SU-DHL-6 (cell line): ENCODE measurements at regions not wholly inside any gene's neighbourhood (a gene's known extent, or its start where the extent isn't known, plus 50 kb on each side); places are given as distances from the start of the nearest gene placed in this dataset.

Source experiments
- H2AFZ ChIP-seq: fragments of 200-600 bp; sonication (generic); 2 replicates; pipeline ENCODE4 v1.6.1; 2014; ENCODE audit warnings: low read depth, mild to moderate bottlenecking, moderate library complexity, mixed read lengths, antibody characterized with exemption, low read length; ENCODE audit not compliant: severe bottlenecking
- H3F3A ChIP-seq: fragments of 200-600 bp; shearing (Covaris generic); 2 replicates; pipeline ENCODE4 v1.6.0; 2016; ENCODE audit warnings: antibody characterized with exemption, mild to moderate bottlenecking; ENCODE audit not compliant: insufficient read depth
- H3K27ac ChIP-seq: fragments of 200-600 bp; sonication (generic); 2 replicates; pipeline ENCODE4 v1.5.1; 2016; ENCODE audit warnings: low read depth, mild to moderate bottlenecking, low read length, moderate library complexity, mixed read lengths
- H3K27me3 ChIP-seq: fragments of 200-600 bp; sonication (generic), shearing (Covaris generic); 2 replicates; pipeline ENCODE4 v1.6.0; 2014; ENCODE audit warnings: mild to moderate bottlenecking, low read length
- H3K36me3 ChIP-seq: fragments of 200-600 bp; sonication (generic); 2 replicates; pipeline ENCODE4 v1.6.1; 2014; ENCODE audit warnings: mild to moderate bottlenecking, low read length, mixed read lengths
- H3K4me2 ChIP-seq: fragments of 300-600, 200-600 bp; shearing (Covaris generic), sonication (generic); 2 replicates; pipeline ENCODE4 v1.6.0; 2014; ENCODE audit warnings: low read length, low read depth, mild to moderate bottlenecking; ENCODE audit not compliant: poor library complexity, severe bottlenecking
- H3K4me3 ChIP-seq: fragments of 200-600 bp; sonication (generic); 2 replicates; pipeline ENCODE4 v1.5.1; 2014; ENCODE audit warnings: antibody characterized with exemption, low read length, mild to moderate bottlenecking, mixed read lengths; ENCODE audit not compliant: insufficient read depth, poor library complexity, severe bottlenecking
- H3K79me2 ChIP-seq: fragments of 200-600 bp; sonication (generic); 2 replicates; pipeline ENCODE4 v1.6.1; 2014; ENCODE audit warnings: mild to moderate bottlenecking, low read length, moderate library complexity; ENCODE audit not compliant: insufficient read depth
- H3K9ac ChIP-seq: fragments of 200-600 bp; sonication (generic); 2 replicates; pipeline ENCODE4 v1.7.0; 2014; ENCODE audit warnings: mild to moderate bottlenecking, low read length
- H3K9me2 ChIP-seq: fragments of 200-600 bp; sonication (generic); replicated peaks from 2 replicates; pipeline ENCODE4 v1.6.1; 2014; ENCODE audit warnings: low read length; ENCODE audit not compliant: insufficient read depth
- H3K9me3 ChIP-seq: fragments of 200-600 bp; sonication (generic); 2 replicates; pipeline ENCODE4 v1.6.1; 2014; ENCODE audit warnings: low read length, mixed read lengths; ENCODE audit not compliant: insufficient read depth
- H4K20me1 ChIP-seq: fragments of 200-600 bp; sonication (generic); 2 replicates; pipeline ENCODE4 v1.6.1; 2014; ENCODE audit warnings: low read depth, mild to moderate bottlenecking, antibody characterized with exemption, low read length, moderate library complexity, mixed read lengths
- CTCF ChIP-seq: fragments of 200-600 bp; sonication (generic); IDR thresholded peaks from one replicate; pipeline ENCODE4 v1.5.1; 2017; ENCODE audit warnings: antibody characterized with exemption, mild to moderate bottlenecking, low read length, moderate library complexity; ENCODE audit not compliant: insufficient read depth, poor library complexity, severe bottlenecking
- EZH2phosphoT487 ChIP-seq: fragments of 200-600 bp; sonication (generic), shearing (Covaris generic); conservative IDR thresholded peaks from 2 replicates; pipeline ENCODE4 v1.6.1; 2018; ENCODE audit warnings: mild to moderate bottlenecking, antibody characterized with exemption, low read length, moderate library complexity, mixed read lengths

- H3K4me2 ChIP-seq = no peak overlapping the region
- no peak overlapping the region for H3K27ac ChIP-seq
- no peaks in the 10 kb centered on the region for H3K9me3 ChIP-seq
- H3K27me3 ChIP-seq = no peaks in the 10 kb centered on the region
- H2AFZ ChIP-seq = no peak overlapping the region
- H3F3A ChIP-seq = no peaks in the 10 kb centered on the region
- no peak overlapping the region for H3K9ac ChIP-seq
- no peaks in the 10 kb centered on the region for H3K36me3 ChIP-seq
- no peaks in the 10 kb centered on the region for H4K20me1 ChIP-seq
- no peak for TF ChIP-seq EZH2phosphoT487
- no peak for TF ChIP-seq CTCF
- no peaks in the 10 kb centered on the region for H3K9me2 ChIP-seq
- no peaks in the 10 kb centered on the region for H3K79me2 ChIP-seq
- no peak overlapping the region for H3K4me3 ChIP-seq
Measured at GRCh38 chr15:70212963-70213315, 115.2 kb upstream of the TLE3 start.

GRCh38 chr15:70212286-70212962 lies 114.7 kb upstream of the TLE3 start:
- H3K9me3 ChIP-seq = no peaks in the 10 kb centered on the region
- TF ChIP-seq CTCF (no peak), EZH2phosphoT487 (no peak)
- no peaks in the 10 kb centered on the region for H3K27me3 ChIP-seq
- no peak overlapping the region for H3K4me2 ChIP-seq
- H3K79me2 ChIP-seq = no peaks in the 10 kb centered on the region
- no peaks in the 10 kb centered on the region for H3K36me3 ChIP-seq
- H3F3A ChIP-seq = no peaks in the 10 kb centered on the region
- no peaks in the 10 kb centered on the region for H3K9me2 ChIP-seq
- H3K27ac ChIP-seq = no peak overlapping the region
- H4K20me1 ChIP-seq = no peaks in the 10 kb centered on the region
- H3K4me3 ChIP-seq = no peak overlapping the region
- no peak overlapping the region for H2AFZ ChIP-seq
- H3K9ac ChIP-seq = no peak overlapping the region

- Histone ChIP-seq H3K79me2 (no peaks in the 10 kb centered on the region), H3K9ac (no peak overlapping the region), H3K9me2 (no peaks in the 10 kb centered on the region), H3K9me3 (no peaks in the 10 kb centered on the region), H3K27me3 (no peaks in the 10 kb centered on the region), H4K20me1 (no peaks in the 10 kb centered on the region), H3K36me3 (no peaks in the 10 kb centered on the region), H3F3A (no peaks in the 10 kb centered on the region), H3K27ac (no peak overlapping the region), H2AFZ (no peak overlapping the region), H3K4me2 (no peak overlapping the region), H3K4me3 (no peak overlapping the region)
- TF ChIP-seq CTCF (no peak), EZH2phosphoT487 (no peak)
Measured at GRCh38 chr15:70210528-70210927, 112.8 kb upstream of the TLE3 start.
